Activated B cell treated with CpG ODN at 0.5 μM for 24 hours (primary cell): ENCODE measurements at regions not wholly inside any gene's neighbourhood (a gene's known extent, or its start where the extent isn't known, plus 50 kb on each side); places are given as distances from the start of the nearest gene placed in this dataset.
"Not testable (repeated sequence)": the region's sequence is repeated elsewhere in the genome, so short reads cannot be mapped to it uniquely, and the experiment has no call there.

Experiments
- ATAC-seq: fragments of 200-7000 bp; cut with Tn5 transposase; one replicate; pipeline ENCODE4 v1.10.0; 2021; ENCODE audit warnings: low read depth, mild to moderate bottlenecking, moderate library complexity
- CTCF ChIA-PET: fragments of 350-600 bp; sonication (Branson Sonifier 250); formaldehyde crosslinking; loops from one replicate; lab custom pipeline; 2021; ENCODE audit warnings: antibody characterized with exemption; lab: Charles Lee
- POLR2A ChIA-PET: fragments of 350-600 bp; sonication (Branson Sonifier 250); formaldehyde crosslinking; loops from one replicate; lab custom pipeline; 2021; ENCODE audit warnings: antibody characterized with exemption; lab: Charles Lee
- DNase-seq: peaks from one replicate; pipeline ENCODE4 v3.0.0; 2022
- H3K27ac Mint-ChIP-seq: one replicate; pipeline ENCODE4 v1.8.0; 2020; ENCODE audit warnings: mixed read lengths
- H3K27me3 Mint-ChIP-seq: one replicate; pipeline ENCODE4 v1.8.0; 2021; ENCODE audit warnings: mixed read lengths
- H3K36me3 Mint-ChIP-seq: one replicate; pipeline ENCODE4 v1.8.0; 2021; ENCODE audit warnings: low read depth, mixed read lengths
- H3K4me1 Mint-ChIP-seq: one replicate; pipeline ENCODE4 v1.8.0; 2021; ENCODE audit warnings: mixed read lengths
- H3K4me3 Mint-ChIP-seq: one replicate; pipeline ENCODE4 v1.8.0; 2020; ENCODE audit warnings: mild to moderate bottlenecking, mixed read lengths
- H3K9me3 Mint-ChIP-seq: one replicate; pipeline ENCODE4 v1.8.0; 2020; ENCODE audit warnings: mixed read lengths
- intact Hi-C: fragments of 100-400 bp; cut with micrococcal nuclease; formaldehyde crosslinking; loops from one replicate; pipeline ENCODE4 v1.15.1; 2024
- TF ChIP-seq, protein P1 (sequence below): fragments of 200-600 bp; IDR thresholded peaks from one replicate; pipeline ENCODE4 v1.8.0; 2022; ENCODE audit warnings: antibody characterized with exemption, mild to moderate bottlenecking

GRCh38 chrX:131671735-131672134 lies 127.9 kb downstream of the OR13H1 start:
- ChIA-PET POLR2A (no interaction called here), CTCF (no interaction called here)
- H3K9me3 Mint-ChIP-seq = no peaks in the 10 kb centered on the region
- DNase-seq (no peak), ATAC-seq (no peak)
- H3K27ac Mint-ChIP-seq = no peak overlapping the region
- intact Hi-C loops = no loop called here
- no peaks in the 10 kb centered on the region for H3K36me3 Mint-ChIP-seq
- TF ChIP-seq, protein P1, sequence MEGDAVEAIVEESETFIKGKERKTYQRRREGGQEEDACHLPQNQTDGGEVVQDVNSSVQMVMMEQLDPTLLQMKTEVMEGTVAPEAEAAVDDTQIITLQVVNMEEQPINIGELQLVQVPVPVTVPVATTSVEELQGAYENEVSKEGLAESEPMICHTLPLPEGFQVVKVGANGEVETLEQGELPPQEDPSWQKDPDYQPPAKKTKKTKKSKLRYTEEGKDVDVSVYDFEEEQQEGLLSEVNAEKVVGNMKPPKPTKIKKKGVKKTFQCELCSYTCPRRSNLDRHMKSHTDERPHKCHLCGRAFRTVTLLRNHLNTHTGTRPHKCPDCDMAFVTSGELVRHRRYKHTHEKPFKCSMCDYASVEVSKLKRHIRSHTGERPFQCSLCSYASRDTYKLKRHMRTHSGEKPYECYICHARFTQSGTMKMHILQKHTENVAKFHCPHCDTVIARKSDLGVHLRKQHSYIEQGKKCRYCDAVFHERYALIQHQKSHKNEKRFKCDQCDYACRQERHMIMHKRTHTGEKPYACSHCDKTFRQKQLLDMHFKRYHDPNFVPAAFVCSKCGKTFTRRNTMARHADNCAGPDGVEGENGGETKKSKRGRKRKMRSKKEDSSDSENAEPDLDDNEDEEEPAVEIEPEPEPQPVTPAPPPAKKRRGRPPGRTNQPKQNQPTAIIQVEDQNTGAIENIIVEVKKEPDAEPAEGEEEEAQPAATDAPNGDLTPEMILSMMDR = no peak
- H3K4me3 Mint-ChIP-seq = no peak overlapping the region
- no peaks in the 10 kb centered on the region for H3K4me1 Mint-ChIP-seq
- H3K27me3 Mint-ChIP-seq = no peaks in the 10 kb centered on the region

- POLR2A ChIA-PET = no interaction called here
Measured at GRCh38 chrX:131675596-131676194, 131.8 kb downstream of the OR13H1 start.

GRCh38 chrX:131677655-131678628 lies 134.1 kb downstream of the OR13H1 start:
- ChIA-PET CTCF (interaction anchor here (1.6 kb wide), 1 partner anchor 9 kb away, joined by 5 read pairs; no protein-coding TSS in a partner anchor), POLR2A (no interaction called here)
- TF ChIP-seq, protein P1 = no peak
- DNase-seq (peak; percentile 15), ATAC-seq (peak; percentile 40)
- Mint-ChIP-seq H3K9me3 (no peaks in the 10 kb centered on the region), H3K27me3 (no peaks in the 10 kb centered on the region), H3K36me3 (no peaks in the 10 kb centered on the region), H3K27ac (no peak overlapping the region), H3K4me1 (no peaks in the 10 kb centered on the region), H3K4me3 (no peak overlapping the region)
- intact Hi-C loops = loop anchor here (5.0 kb wide), 1 partner anchor 701 kb away; no protein-coding TSS in a partner anchor

More at GRCh38 chrX:131675596-131676194, 131.8 kb downstream of the OR13H1 start:
- no peaks in the 10 kb centered on the region for H3K27me3 Mint-ChIP-seq
- no peak overlapping the region for H3K4me3 Mint-ChIP-seq
- DNase-seq (no peak), ATAC-seq (no peak)
- intact Hi-C loops = loop anchor here (5.0 kb wide), 1 partner anchor 698 kb away; no protein-coding TSS in a partner anchor
- CTCF ChIA-PET = no interaction called here
- H3K4me1 Mint-ChIP-seq = no peaks in the 10 kb centered on the region
- TF ChIP-seq, protein P1 = no peak
- no peaks in the 10 kb centered on the region for H3K36me3 Mint-ChIP-seq
- no peaks in the 10 kb centered on the region for H3K9me3 Mint-ChIP-seq
- no peak overlapping the region for H3K27ac Mint-ChIP-seq

- POLR2A ChIA-PET, CTCF ChIA-PET, H3K27ac Mint-ChIP-seq, H3K4me1 Mint-ChIP-seq, intact Hi-C loops, DNase-seq, ATAC-seq, H3K9me3 Mint-ChIP-seq, H3K4me3 Mint-ChIP-seq, H3K27me3 Mint-ChIP-seq, H3K36me3 Mint-ChIP-seq: not testable (repeated sequence)
Measured at GRCh38 chrX:131682735-131683134, 138.9 kb downstream of the OR13H1 start.

DNA sequence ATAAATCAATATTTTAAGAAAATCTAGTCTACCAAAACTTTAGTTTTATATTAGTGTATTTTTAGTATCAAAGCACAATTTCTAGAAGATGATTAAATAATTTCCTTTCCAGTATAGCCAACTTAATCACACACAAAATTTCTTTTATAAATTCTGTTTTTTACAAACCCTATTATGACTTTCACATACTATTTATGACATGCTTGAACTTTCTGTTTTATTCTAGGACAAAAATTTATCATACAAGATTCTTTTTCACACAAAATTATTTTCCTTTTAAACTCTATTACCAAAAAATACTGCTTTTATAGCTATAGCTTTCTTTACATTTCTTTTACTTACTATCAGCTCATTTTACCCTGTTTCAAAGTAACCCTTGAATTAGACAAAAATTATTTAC lies 149.5 kb downstream of the OR13H1 start:
- Mint-ChIP-seq H3K27ac (no peak overlapping the region), H3K9me3 (no peaks in the 10 kb centered on the region), H3K4me1 (no peaks in the 10 kb centered on the region), H3K36me3 (no peaks in the 10 kb centered on the region), H3K27me3 (no peaks in the 10 kb centered on the region), H3K4me3 (no peak overlapping the region)
- DNase-seq = no peak
- ChIA-PET POLR2A (no interaction called here), CTCF (no interaction called here)
- intact Hi-C loops = no loop called here
- no peak for ATAC-seq
- TF ChIP-seq, protein P1 = no peak

DNA sequence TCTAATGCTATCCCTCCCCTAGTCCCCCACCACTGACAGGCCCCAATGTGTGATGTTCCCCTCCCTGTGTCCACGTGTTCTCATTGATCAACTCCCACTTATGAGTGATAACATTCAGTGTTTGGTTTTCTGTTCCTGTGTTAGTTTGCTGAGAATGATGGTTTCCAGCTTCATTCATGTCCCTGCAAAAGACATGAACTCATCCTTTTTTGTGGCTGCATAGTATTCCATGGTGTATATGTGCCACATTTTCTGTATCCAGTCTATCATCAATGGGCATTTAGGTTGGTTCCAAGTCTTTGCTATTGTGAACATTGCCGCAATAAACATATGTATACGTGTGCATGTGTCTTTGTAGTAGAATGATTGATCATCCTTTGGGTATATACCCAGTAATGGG lies 153.1 kb downstream of the OR13H1 start:
- POLR2A ChIA-PET, DNase-seq, H3K27ac Mint-ChIP-seq, H3K9me3 Mint-ChIP-seq, H3K27me3 Mint-ChIP-seq, ATAC-seq, intact Hi-C loops, CTCF ChIA-PET, H3K4me1 Mint-ChIP-seq, H3K36me3 Mint-ChIP-seq, H3K4me3 Mint-ChIP-seq: not testable (repeated sequence)
